HepG2 (cell line): ENCODE measurements at regions not wholly inside any gene's neighbourhood (a gene's known extent, or its start where the extent isn't known, plus 50 kb on each side); places are given as distances from the start of the nearest gene placed in this dataset.

ENCODE experiments used
- EZH2 ChIP-seq: conservative IDR thresholded peaks from 2 replicates; pipeline ENCODE4 v1.6.1; 2012; ENCODE audit warnings: mild to moderate bottlenecking, low read depth, low read length, moderate library complexity
- PBX3 ChIP-seq: sonication (generic); formaldehyde crosslinking; IDR thresholded peaks from 2 replicates; pipeline ENCODE4 v1.8.1; 2023; ENCODE audit warnings: missing genetic modification reagents, inconsistent platforms, borderline replicate concordance
- POLR2A ChIP-seq, 2 experiments: IDR thresholded peaks; 2 replicates each; pipeline ENCODE4 v1.6.1; 2011; ENCODE audit warnings: low read depth in 2 of 2, low read length in 2 of 2, mild to moderate bottlenecking in 1 of 2, moderate library complexity in 1 of 2; ENCODE audit not compliant: insufficient read depth in 1 of 2

- TF ChIP-seq PBX3 (CRISPR knock-in tag) (no peak), EZH2 (no peak), POLR2A (IDR thresholded peaks at IDR 0.05; ENCODE audit: insufficient read depth in 1 of 2, low read depth in 2 of 2, low read length in 2 of 2) (no peak)
Observed at GRCh38 chrY:19577250-19577649, 167.3 kb downstream of the KDM5D start.
